OCI-LY7 (cell line): ENCODE measurements at regions not wholly inside any gene's neighbourhood (a gene's known extent, or its start where the extent isn't known, plus 50 kb on each side); places are given as distances from the start of the nearest gene placed in this dataset.

Experiments used
- BruUV-seq: library from RNA; stranded (reverse); fragments of 400-500 nt; replicated peaks from 2 replicates; lab custom pipeline; 2021; lab: Mats Ljungman, UMichigan
- CTCF ChIA-PET: fragments of 300-600 bp; sonication (Branson Sonifier 250); formaldehyde crosslinking; loops from one replicate; lab custom pipeline; 2022; ENCODE audit warnings: antibody characterized with exemption; ENCODE audit not compliant: unreplicated experiment; lab: Charles Lee
- POLR2A ChIA-PET: fragments of 300-600 bp; sonication (Branson Sonifier 250); formaldehyde crosslinking; loops from one replicate; lab custom pipeline; 2022; ENCODE audit warnings: antibody characterized with exemption; lab: Charles Lee
- DNase-seq: peaks from one replicate; pipeline ENCODE4 v3.0.0-alpha.2; 2015; ENCODE audit warnings: low spot score
- H2AFZ ChIP-seq: fragments of 200-600 bp; sonication (generic), shearing (Covaris generic); 2 replicates; pipeline ENCODE4 v1.6.1; 2014; ENCODE audit warnings: mild to moderate bottlenecking, antibody characterized with exemption, low read length, moderate library complexity
- H3K27ac ChIP-seq: fragments of 200-600 bp; sonication (generic); 2 replicates; pipeline ENCODE4 v1.5.1; 2014; ENCODE audit warnings: mixed run types, low read depth, mild to moderate bottlenecking, moderate library complexity, low read length, inconsistent platforms; ENCODE audit not compliant: poor library complexity, severe bottlenecking
- H3K36me3 ChIP-seq: fragments of 200-600 bp; sonication (generic); 2 replicates; pipeline ENCODE4 v1.6.1; 2014; ENCODE audit warnings: mild to moderate bottlenecking, antibody characterized with exemption, low read length, moderate library complexity, mixed read lengths; ENCODE audit not compliant: insufficient read depth
- H3K4me1 ChIP-seq: fragments of 200-600 bp; sonication (generic); 2 replicates; pipeline ENCODE4 v1.5.1; 2014; ENCODE audit warnings: mild to moderate bottlenecking, low read length; ENCODE audit not compliant: insufficient read depth, poor library complexity, severe bottlenecking
- H3K4me2 ChIP-seq: fragments of 200-600 bp; sonication (generic); 2 replicates; pipeline ENCODE4 v1.6.1; 2014; ENCODE audit warnings: mild to moderate bottlenecking, low read length
- H3K4me3 ChIP-seq: fragments of 200-600 bp; sonication (generic); 2 replicates; pipeline ENCODE4 v1.5.1; 2014; ENCODE audit warnings: mild to moderate bottlenecking, low read depth, low read length; ENCODE audit not compliant: poor library complexity, severe bottlenecking
- H3K79me2 ChIP-seq: fragments of 200-600 bp; sonication (generic); 2 replicates; pipeline ENCODE4 v1.6.1; 2016; ENCODE audit warnings: low read depth, mild to moderate bottlenecking, low read length, moderate library complexity, mixed read lengths; ENCODE audit not compliant: insufficient read depth
- H3K9me2 ChIP-seq: fragments of 200-600 bp; sonication (generic); 2 replicates; pipeline ENCODE4 v1.6.1; 2016; ENCODE audit warnings: mild to moderate bottlenecking, low read length, mixed read lengths; ENCODE audit not compliant: insufficient read depth
- H3K9me3 ChIP-seq: fragments of 200-600 bp; sonication (generic); 2 replicates; pipeline ENCODE4 v1.6.1; 2014; ENCODE audit warnings: mild to moderate bottlenecking, mixed run types, low read length, mixed read lengths
- H4K20me1 ChIP-seq: fragments of 200-600 bp; sonication (generic); 2 replicates; pipeline ENCODE4 v1.6.1; 2014; ENCODE audit warnings: mild to moderate bottlenecking, antibody characterized with exemption, low read length, moderate library complexity, mixed read lengths; ENCODE audit not compliant: insufficient read depth
- EZH2phosphoT487 ChIP-seq: fragments of 200-600 bp; sonication (generic); IDR thresholded peaks from 2 replicates; pipeline ENCODE4 v1.6.1; 2018; ENCODE audit warnings: low read depth, borderline replicate concordance, mild to moderate bottlenecking, mixed run types, antibody characterized with exemption, low read length, moderate library complexity, mixed read lengths
- intact Hi-C: fragments of 100-400 bp; cut with micrococcal nuclease; formaldehyde crosslinking; loops from one replicate; pipeline ENCODE4 v1.10.0; 2022; ENCODE audit not compliant: unreplicated experiment
- TF ChIP-seq, protein P1 (sequence below): fragments of 200-600 bp; sonication (generic); conservative IDR thresholded peaks from 2 replicates; pipeline ENCODE4 v1.5.1; 2014; ENCODE audit warnings: mild to moderate bottlenecking, antibody characterized with exemption, low read length, moderate library complexity, mixed read lengths

DNA sequence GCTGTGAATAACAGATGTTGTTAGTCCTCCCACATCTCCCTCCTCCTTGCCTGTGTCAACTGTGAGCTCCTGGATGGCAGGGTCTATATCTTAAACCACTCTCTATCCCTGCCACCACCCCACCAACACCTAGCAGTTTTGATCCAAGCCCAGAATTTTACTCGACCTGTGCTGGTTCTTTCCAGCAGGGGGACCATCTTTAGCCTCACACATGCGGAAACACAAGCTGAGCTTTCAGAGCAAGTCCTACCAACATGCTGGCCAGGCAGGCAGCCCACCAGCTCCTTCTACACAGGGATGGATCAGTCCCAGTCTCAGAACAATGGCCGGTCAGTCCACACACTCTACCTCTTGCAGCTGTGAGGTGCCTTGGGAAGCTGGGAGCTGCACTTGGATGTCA, 231.5 kb downstream of the NXPE2 start:
- CTCF ChIA-PET = no interaction called here
- intact Hi-C loops = no loop called here

DNA sequence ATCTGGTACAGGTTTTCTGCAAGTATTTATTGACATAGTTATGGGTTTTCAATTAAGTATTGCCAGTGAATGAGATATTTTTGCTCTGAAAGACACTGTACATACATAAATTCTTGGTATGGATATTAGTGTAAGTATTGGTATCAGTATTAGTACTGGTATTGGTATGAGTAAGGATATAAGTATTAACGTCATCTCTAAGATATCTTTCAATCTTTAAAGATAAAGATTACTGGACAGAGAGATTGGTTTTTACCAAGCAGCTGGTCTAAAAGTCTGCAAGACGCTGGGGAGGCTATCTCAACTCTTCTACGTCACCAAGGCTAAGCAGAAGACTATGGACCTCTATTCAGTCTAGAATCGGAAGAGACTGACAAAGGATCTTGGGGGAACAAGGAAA, 234.5 kb downstream of the NXPE2 start:
- POLR2A ChIA-PET = no interaction called here
- CTCF ChIA-PET = no interaction called here
- TF ChIP-seq EZH2phosphoT487 = no peak
- TF ChIP-seq, protein P1, sequence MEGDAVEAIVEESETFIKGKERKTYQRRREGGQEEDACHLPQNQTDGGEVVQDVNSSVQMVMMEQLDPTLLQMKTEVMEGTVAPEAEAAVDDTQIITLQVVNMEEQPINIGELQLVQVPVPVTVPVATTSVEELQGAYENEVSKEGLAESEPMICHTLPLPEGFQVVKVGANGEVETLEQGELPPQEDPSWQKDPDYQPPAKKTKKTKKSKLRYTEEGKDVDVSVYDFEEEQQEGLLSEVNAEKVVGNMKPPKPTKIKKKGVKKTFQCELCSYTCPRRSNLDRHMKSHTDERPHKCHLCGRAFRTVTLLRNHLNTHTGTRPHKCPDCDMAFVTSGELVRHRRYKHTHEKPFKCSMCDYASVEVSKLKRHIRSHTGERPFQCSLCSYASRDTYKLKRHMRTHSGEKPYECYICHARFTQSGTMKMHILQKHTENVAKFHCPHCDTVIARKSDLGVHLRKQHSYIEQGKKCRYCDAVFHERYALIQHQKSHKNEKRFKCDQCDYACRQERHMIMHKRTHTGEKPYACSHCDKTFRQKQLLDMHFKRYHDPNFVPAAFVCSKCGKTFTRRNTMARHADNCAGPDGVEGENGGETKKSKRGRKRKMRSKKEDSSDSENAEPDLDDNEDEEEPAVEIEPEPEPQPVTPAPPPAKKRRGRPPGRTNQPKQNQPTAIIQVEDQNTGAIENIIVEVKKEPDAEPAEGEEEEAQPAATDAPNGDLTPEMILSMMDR = no peak
- H4K20me1 ChIP-seq = no peaks in the 10 kb centered on the region
- no peaks in the 10 kb centered on the region for H3K9me2 ChIP-seq
- intact Hi-C loops = no loop called here
- H2AFZ ChIP-seq = no peak overlapping the region
- H3K27ac ChIP-seq = no peak overlapping the region
- H3K36me3 ChIP-seq = no peaks in the 10 kb centered on the region
- BruUV-seq = no TSS peak
- H3K4me2 ChIP-seq = no peak overlapping the region
- no peak overlapping the region for H3K4me3 ChIP-seq
- H3K9me3 ChIP-seq = no peaks in the 10 kb centered on the region
- H3K4me1 ChIP-seq = no peaks in the 10 kb centered on the region
- H3K79me2 ChIP-seq = no peaks in the 10 kb centered on the region
- no peak for DNase-seq

More for the DNA sequence above, 231.5 kb downstream of the NXPE2 start:
- DNase-seq = no peak
- H3K4me2 ChIP-seq = no peak overlapping the region
- H3K79me2 ChIP-seq = no peaks in the 10 kb centered on the region
- H3K9me3 ChIP-seq = no peaks in the 10 kb centered on the region
- H3K27ac ChIP-seq = no peak overlapping the region
- TF ChIP-seq, protein P1 = no peak
- TF ChIP-seq EZH2phosphoT487 = no peak
- no peaks in the 10 kb centered on the region for H4K20me1 ChIP-seq
- no peaks in the 10 kb centered on the region for H3K4me1 ChIP-seq
- no TSS peak for BruUV-seq
- POLR2A ChIA-PET = interaction anchor here (0.6 to 1.8 kb wide), 3 partner anchors 15 to 390 kb away, joined by 3 to 4 read pairs (median 4); no protein-coding TSS in a partner anchor
- no peaks in the 10 kb centered on the region for H3K9me2 ChIP-seq
- no peaks in the 10 kb centered on the region for H3K36me3 ChIP-seq
- H2AFZ ChIP-seq = no peak overlapping the region
- no peak overlapping the region for H3K4me3 ChIP-seq

- Histone ChIP-seq H3K79me2 (no peaks in the 10 kb centered on the region), H3K4me2 (no peak overlapping the region), H3K9me2 (no peaks in the 10 kb centered on the region), H3K9me3 (no peaks in the 10 kb centered on the region), H3K4me3 (no peak overlapping the region), H2AFZ (no peak overlapping the region), H3K36me3 (no peaks in the 10 kb centered on the region), H3K27ac (no peak overlapping the region), H3K4me1 (no peaks in the 10 kb centered on the region), H4K20me1 (no peaks in the 10 kb centered on the region)
- DNase-seq = no peak
- intact Hi-C loops = no loop called here
- POLR2A ChIA-PET = interaction anchor here (0.6 kb wide), 1 partner anchor 11 kb away, joined by 5 read pairs; no protein-coding TSS in a partner anchor
- CTCF ChIA-PET = no interaction called here
- BruUV-seq = no TSS peak
- TF ChIP-seq, protein P1 = no peak
- no peak for TF ChIP-seq EZH2phosphoT487
These were observed 236.1 kb downstream of the NXPE2 start for GRCh38 chr11:114914231-114915005.
